Heart left ventricle (tissue), 13 donors: ENCODE measurements at regions not wholly inside any gene's neighbourhood (a gene's known extent, or its start where the extent isn't known, plus 50 kb on each side); places are given as distances from the start of the nearest gene placed in this dataset.

Experiments
- POLR2A ChIP-seq, 2 donors: fragments of 450-650 bp; IDR thresholded peaks; one replicate each; pipeline ENCODE4 v1.6.1; 2017; ENCODE audit warnings: antibody characterized with exemption in 2 of 2, mild to moderate bottlenecking in 2 of 2, moderate library complexity in 2 of 2
- TF ChIP-seq, protein P1 (sequence below), 12 donors: fragments of 200-600 bp; sonication (generic) in 4 of 12; IDR thresholded peaks; one replicate each; pipeline versions ENCODE4 v1.5.0 to v1.8.0; 2018 to 2022; ENCODE audit warnings: antibody characterized with exemption in 12 of 12, mild to moderate bottlenecking in 5 of 12
- donor health status: ischemic (EF 13 %, LVEDD 7.1; RV severe dilation, severe dysfunction).
- donor health status: DM: no; HTN: yes; CAD: no.
- donor health status: DM: no; HTN: no; CAD: no.
- donor health status: ischemic (EF 25% LVEDD 6.9; RV normal size, moderate dysfunction).
- donor health status: ischemic (EF 25% LVEDD 5.7; RV mildly dilated, moderate dysfunction).
- donor health status: ischemic (EF 35%, LVEDD 5.7; RV mildly dilated, moderate dysfunction).
- donor health status: nonischemic (EF 11% LVEDD 7.7; RV severe dilation, severe dysfunction).
- donor health status: DM: yes; HTN: yes; CAD: no.
- donor health status: PGD.
- donor health status: ischemic (EF 29% LVEDD 5.4; RV normal size, mild dysfunction).
- donor health status: nonischemic (EF 23%, LVEDD 6.1; RV moderate dilation, normal function).

DNA sequence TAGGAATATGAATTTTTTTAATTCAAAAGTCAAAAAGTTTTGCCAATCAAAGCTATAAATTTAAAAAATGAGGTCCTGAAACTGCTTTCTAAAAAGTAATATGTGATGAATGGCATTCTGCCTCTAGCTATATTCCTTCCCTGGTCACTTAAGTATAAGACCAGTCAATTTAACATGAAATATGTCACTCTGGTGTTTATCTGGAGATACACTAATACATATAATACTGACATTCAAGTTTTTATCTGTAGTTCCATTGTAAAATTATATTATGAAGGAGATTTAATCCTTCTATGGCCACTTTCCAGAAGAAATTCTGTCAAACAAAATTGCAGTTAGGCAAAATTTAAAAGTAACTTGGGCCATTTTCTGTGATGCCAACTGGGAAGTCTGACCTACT lies 236.8 kb downstream of the CNTN3 start:
- TF ChIP-seq, protein P1, sequence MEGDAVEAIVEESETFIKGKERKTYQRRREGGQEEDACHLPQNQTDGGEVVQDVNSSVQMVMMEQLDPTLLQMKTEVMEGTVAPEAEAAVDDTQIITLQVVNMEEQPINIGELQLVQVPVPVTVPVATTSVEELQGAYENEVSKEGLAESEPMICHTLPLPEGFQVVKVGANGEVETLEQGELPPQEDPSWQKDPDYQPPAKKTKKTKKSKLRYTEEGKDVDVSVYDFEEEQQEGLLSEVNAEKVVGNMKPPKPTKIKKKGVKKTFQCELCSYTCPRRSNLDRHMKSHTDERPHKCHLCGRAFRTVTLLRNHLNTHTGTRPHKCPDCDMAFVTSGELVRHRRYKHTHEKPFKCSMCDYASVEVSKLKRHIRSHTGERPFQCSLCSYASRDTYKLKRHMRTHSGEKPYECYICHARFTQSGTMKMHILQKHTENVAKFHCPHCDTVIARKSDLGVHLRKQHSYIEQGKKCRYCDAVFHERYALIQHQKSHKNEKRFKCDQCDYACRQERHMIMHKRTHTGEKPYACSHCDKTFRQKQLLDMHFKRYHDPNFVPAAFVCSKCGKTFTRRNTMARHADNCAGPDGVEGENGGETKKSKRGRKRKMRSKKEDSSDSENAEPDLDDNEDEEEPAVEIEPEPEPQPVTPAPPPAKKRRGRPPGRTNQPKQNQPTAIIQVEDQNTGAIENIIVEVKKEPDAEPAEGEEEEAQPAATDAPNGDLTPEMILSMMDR (IDR thresholded peaks at IDR 0.05), result no peak
- TF ChIP-seq POLR2A (IDR thresholded peaks at IDR 0.05), result no peak
